ENCODE measurements at regions not wholly inside any gene's neighbourhood (a gene's known extent, or its start where the extent isn't known, plus 50 kb on each side); places are given as distances from the start of the nearest gene placed in this dataset.
"Not testable (repeated sequence)": the region's sequence is repeated elsewhere in the genome, so short reads cannot be mapped to it uniquely, and the experiment has no call there.

DNA sequence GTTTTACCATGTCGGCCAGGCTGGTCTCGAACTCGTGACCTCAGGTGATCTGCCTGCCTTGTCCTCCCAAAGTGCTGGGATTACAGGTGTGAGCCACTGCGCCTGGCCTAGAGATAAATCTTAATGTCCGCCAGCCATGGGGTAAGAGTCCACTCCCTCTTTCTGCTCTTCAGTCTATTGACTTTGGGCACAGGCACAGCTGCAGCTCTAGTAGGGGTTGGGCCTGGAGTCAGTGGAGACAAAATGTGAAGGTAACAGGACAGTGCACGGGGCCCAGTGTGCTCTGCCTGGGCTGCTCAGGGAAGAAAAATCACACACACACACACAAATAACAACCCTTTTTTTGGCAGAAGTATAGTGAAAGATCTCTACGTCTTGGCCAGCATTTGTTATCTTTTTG lies 209.5 kb downstream of the NPIPA7 start:
- TF ChIP-seq, protein P1, sequence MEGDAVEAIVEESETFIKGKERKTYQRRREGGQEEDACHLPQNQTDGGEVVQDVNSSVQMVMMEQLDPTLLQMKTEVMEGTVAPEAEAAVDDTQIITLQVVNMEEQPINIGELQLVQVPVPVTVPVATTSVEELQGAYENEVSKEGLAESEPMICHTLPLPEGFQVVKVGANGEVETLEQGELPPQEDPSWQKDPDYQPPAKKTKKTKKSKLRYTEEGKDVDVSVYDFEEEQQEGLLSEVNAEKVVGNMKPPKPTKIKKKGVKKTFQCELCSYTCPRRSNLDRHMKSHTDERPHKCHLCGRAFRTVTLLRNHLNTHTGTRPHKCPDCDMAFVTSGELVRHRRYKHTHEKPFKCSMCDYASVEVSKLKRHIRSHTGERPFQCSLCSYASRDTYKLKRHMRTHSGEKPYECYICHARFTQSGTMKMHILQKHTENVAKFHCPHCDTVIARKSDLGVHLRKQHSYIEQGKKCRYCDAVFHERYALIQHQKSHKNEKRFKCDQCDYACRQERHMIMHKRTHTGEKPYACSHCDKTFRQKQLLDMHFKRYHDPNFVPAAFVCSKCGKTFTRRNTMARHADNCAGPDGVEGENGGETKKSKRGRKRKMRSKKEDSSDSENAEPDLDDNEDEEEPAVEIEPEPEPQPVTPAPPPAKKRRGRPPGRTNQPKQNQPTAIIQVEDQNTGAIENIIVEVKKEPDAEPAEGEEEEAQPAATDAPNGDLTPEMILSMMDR (IDR thresholded peaks at IDR 0.05), result not testable (repeated sequence)
- TF ChIP-seq POLR2A (IDR thresholded peaks at IDR 0.05), result not testable (repeated sequence)
